ENCODE measurements at regions not wholly inside any gene's neighbourhood (a gene's known extent, or its start where the extent isn't known, plus 50 kb on each side); places are given as distances from the start of the nearest gene placed in this dataset.

DNA sequence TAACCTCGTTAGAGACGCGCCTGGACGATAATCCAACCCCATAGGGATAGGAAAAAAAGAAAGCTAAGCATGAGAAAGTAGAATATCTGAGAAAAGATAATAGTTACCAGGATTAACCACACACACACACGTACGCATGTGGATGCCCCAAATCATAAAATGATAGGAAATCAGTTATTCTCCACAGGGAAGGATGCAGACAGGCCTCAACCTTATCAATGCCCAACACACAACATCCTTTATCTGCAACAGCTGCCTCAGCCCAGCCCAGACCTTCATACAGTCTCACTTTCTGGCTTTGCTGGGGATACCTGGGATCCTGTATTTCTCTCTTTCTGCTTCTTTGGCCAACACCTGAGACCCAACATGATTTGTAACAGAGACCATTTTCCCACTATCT lies 123.0 kb downstream of the NOC3L start (continued):
- TF ChIP-seq ZNF671 (CRISPR knock-in tag; IDR thresholded peaks at IDR 0.05), result no peak
- no peak for TF ChIP-seq GABPB1 (CRISPR knock-in tag; IDR thresholded peaks at IDR 0.05)
- no peak for TF ChIP-seq CBFB (CRISPR knock-in tag; IDR thresholded peaks at IDR 0.05; ENCODE audit: low read depth)
- TF ChIP-seq SP1 (CRISPR knock-in tag; conservative IDR thresholded peaks at IDR 0.05), result no peak
- TF ChIP-seq, protein P1, sequence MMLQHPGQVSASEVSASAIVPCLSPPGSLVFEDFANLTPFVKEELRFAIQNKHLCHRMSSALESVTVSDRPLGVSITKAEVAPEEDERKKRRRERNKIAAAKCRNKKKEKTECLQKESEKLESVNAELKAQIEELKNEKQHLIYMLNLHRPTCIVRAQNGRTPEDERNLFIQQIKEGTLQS (CRISPR knock-in tag; conservative IDR thresholded peaks at IDR 0.05), result no peak
- TF ChIP-seq, protein P2, sequence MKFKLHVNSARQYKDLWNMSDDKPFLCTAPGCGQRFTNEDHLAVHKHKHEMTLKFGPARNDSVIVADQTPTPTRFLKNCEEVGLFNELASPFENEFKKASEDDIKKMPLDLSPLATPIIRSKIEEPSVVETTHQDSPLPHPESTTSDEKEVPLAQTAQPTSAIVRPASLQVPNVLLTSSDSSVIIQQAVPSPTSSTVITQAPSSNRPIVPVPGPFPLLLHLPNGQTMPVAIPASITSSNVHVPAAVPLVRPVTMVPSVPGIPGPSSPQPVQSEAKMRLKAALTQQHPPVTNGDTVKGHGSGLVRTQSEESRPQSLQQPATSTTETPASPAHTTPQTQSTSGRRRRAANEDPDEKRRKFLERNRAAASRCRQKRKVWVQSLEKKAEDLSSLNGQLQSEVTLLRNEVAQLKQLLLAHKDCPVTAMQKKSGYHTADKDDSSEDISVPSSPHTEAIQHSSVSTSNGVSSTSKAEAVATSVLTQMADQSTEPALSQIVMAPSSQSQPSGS (CRISPR knock-in tag; IDR thresholded peaks at IDR 0.05; ENCODE audit: borderline replicate concordance, low read depth), result no peak
- TF ChIP-seq NR3C1 (CRISPR knock-in tag; conservative IDR thresholded peaks at IDR 0.05; ENCODE audit: low read depth), result no peak

DNA sequence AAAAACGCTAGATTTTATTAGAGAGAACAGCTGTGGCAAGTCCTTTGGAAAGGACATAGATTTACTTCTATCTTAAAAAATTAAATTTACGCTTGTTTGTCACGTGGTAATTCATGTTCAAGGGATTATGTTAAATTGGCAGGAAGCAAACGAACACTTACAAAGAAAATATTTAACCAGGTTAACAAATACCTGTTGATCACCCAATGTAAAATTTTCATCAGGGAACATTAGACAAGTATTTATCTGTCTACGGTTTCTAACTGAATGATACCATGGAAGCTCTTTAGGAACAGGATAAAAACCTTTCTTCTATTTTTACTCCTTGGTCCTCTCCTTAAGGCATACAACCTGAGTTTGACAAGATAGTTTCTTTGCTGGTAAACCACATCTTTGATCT lies 122.2 kb downstream of the NOC3L start:
- Mint-ChIP-seq H3K36me3 (no peaks in the 10 kb centered on the region), H3K27me3 (ENCODE audit: low read depth) (no peaks in the 10 kb centered on the region), H3K4me3 (no peak overlapping the region), H3K27ac (no peak overlapping the region), H3K9me3 (no peaks in the 10 kb centered on the region), H3K4me1 (no peaks in the 10 kb centered on the region)
- ChIA-PET POLR2A (no interaction called here), CTCF (no interaction called here)
- no peak for ATAC-seq
- no peak for DNase-seq (ENCODE audit: low spot score)
- TF ChIP-seq, protein P3, sequence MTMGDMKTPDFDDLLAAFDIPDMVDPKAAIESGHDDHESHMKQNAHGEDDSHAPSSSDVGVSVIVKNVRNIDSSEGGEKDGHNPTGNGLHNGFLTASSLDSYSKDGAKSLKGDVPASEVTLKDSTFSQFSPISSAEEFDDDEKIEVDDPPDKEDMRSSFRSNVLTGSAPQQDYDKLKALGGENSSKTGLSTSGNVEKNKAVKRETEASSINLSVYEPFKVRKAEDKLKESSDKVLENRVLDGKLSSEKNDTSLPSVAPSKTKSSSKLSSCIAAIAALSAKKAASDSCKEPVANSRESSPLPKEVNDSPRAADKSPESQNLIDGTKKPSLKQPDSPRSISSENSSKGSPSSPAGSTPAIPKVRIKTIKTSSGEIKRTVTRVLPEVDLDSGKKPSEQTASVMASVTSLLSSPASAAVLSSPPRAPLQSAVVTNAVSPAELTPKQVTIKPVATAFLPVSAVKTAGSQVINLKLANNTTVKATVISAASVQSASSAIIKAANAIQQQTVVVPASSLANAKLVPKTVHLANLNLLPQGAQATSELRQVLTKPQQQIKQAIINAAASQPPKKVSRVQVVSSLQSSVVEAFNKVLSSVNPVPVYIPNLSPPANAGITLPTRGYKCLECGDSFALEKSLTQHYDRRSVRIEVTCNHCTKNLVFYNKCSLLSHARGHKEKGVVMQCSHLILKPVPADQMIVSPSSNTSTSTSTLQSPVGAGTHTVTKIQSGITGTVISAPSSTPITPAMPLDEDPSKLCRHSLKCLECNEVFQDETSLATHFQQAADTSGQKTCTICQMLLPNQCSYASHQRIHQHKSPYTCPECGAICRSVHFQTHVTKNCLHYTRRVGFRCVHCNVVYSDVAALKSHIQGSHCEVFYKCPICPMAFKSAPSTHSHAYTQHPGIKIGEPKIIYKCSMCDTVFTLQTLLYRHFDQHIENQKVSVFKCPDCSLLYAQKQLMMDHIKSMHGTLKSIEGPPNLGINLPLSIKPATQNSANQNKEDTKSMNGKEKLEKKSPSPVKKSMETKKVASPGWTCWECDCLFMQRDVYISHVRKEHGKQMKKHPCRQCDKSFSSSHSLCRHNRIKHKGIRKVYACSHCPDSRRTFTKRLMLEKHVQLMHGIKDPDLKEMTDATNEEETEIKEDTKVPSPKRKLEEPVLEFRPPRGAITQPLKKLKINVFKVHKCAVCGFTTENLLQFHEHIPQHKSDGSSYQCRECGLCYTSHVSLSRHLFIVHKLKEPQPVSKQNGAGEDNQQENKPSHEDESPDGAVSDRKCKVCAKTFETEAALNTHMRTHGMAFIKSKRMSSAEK (CRISPR knock-in tag; IDR thresholded peaks at IDR 0.05; ENCODE audit: borderline replicate concordance), result no peak
- TF ChIP-seq SMAD3 (CRISPR knock-in tag; IDR thresholded peaks at IDR 0.05; ENCODE audit: borderline replicate concordance) (no peak), PRRX2 (CRISPR knock-in tag; IDR thresholded peaks at IDR 0.05) (no peak), GRHL2 (CRISPR knock-in tag; IDR thresholded peaks at IDR 0.05; ENCODE audit: insufficient replicate concordance, severe bottlenecking) (no peak), ELF4 (CRISPR knock-in tag; IDR thresholded peaks at IDR 0.05; ENCODE audit: low read depth) (no peak), ETV6 (CRISPR knock-in tag; IDR thresholded peaks at IDR 0.05) (no peak), ZNF416 (CRISPR knock-in tag; IDR thresholded peaks at IDR 0.05) (no peak), TCF7 (CRISPR knock-in tag; IDR thresholded peaks at IDR 0.05; ENCODE audit: low read depth) (no peak), ZNF232 (CRISPR knock-in tag; IDR thresholded peaks at IDR 0.05) (no peak), TP53 (CRISPR knock-in tag; IDR thresholded peaks at IDR 0.05) (no peak), ZNF219 (CRISPR knock-in tag; IDR thresholded peaks at IDR 0.05; ENCODE audit: borderline replicate concordance) (no peak), NR2C2 (CRISPR knock-in tag; IDR thresholded peaks at IDR 0.05) (no peak)
- TF ChIP-seq, protein P4, sequence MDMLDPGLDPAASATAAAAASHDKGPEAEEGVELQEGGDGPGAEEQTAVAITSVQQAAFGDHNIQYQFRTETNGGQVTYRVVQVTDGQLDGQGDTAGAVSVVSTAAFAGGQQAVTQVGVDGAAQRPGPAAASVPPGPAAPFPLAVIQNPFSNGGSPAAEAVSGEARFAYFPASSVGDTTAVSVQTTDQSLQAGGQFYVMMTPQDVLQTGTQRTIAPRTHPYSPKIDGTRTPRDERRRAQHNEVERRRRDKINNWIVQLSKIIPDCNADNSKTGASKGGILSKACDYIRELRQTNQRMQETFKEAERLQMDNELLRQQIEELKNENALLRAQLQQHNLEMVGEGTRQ (CRISPR knock-in tag; IDR thresholded peaks at IDR 0.05), result no peak
- TF ChIP-seq, protein P5, sequence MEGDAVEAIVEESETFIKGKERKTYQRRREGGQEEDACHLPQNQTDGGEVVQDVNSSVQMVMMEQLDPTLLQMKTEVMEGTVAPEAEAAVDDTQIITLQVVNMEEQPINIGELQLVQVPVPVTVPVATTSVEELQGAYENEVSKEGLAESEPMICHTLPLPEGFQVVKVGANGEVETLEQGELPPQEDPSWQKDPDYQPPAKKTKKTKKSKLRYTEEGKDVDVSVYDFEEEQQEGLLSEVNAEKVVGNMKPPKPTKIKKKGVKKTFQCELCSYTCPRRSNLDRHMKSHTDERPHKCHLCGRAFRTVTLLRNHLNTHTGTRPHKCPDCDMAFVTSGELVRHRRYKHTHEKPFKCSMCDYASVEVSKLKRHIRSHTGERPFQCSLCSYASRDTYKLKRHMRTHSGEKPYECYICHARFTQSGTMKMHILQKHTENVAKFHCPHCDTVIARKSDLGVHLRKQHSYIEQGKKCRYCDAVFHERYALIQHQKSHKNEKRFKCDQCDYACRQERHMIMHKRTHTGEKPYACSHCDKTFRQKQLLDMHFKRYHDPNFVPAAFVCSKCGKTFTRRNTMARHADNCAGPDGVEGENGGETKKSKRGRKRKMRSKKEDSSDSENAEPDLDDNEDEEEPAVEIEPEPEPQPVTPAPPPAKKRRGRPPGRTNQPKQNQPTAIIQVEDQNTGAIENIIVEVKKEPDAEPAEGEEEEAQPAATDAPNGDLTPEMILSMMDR (IDR thresholded peaks at IDR 0.05), result no peak
- TF ChIP-seq, protein P6, sequence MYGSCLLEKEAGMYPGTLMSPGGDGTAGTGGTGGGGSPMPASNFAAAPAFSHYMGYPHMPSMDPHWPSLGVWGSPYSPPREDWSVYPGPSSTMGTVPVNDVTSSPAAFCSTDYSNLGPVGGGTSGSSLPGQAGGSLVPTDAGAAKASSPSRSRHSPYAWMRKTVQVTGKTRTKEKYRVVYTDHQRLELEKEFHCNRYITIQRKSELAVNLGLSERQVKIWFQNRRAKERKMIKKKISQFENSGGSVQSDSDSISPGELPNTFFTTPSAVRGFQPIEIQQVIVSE (CRISPR knock-in tag; IDR thresholded peaks at IDR 0.05; ENCODE audit: borderline replicate concordance), result no peak
- TF ChIP-seq, protein P7, sequence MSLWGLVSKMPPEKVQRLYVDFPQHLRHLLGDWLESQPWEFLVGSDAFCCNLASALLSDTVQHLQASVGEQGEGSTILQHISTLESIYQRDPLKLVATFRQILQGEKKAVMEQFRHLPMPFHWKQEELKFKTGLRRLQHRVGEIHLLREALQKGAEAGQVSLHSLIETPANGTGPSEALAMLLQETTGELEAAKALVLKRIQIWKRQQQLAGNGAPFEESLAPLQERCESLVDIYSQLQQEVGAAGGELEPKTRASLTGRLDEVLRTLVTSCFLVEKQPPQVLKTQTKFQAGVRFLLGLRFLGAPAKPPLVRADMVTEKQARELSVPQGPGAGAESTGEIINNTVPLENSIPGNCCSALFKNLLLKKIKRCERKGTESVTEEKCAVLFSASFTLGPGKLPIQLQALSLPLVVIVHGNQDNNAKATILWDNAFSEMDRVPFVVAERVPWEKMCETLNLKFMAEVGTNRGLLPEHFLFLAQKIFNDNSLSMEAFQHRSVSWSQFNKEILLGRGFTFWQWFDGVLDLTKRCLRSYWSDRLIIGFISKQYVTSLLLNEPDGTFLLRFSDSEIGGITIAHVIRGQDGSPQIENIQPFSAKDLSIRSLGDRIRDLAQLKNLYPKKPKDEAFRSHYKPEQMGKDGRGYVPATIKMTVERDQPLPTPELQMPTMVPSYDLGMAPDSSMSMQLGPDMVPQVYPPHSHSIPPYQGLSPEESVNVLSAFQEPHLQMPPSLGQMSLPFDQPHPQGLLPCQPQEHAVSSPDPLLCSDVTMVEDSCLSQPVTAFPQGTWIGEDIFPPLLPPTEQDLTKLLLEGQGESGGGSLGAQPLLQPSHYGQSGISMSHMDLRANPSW (CRISPR knock-in tag; conservative IDR thresholded peaks at IDR 0.05; ENCODE audit: low read depth), result no peak
- TF ChIP-seq, protein P8, sequence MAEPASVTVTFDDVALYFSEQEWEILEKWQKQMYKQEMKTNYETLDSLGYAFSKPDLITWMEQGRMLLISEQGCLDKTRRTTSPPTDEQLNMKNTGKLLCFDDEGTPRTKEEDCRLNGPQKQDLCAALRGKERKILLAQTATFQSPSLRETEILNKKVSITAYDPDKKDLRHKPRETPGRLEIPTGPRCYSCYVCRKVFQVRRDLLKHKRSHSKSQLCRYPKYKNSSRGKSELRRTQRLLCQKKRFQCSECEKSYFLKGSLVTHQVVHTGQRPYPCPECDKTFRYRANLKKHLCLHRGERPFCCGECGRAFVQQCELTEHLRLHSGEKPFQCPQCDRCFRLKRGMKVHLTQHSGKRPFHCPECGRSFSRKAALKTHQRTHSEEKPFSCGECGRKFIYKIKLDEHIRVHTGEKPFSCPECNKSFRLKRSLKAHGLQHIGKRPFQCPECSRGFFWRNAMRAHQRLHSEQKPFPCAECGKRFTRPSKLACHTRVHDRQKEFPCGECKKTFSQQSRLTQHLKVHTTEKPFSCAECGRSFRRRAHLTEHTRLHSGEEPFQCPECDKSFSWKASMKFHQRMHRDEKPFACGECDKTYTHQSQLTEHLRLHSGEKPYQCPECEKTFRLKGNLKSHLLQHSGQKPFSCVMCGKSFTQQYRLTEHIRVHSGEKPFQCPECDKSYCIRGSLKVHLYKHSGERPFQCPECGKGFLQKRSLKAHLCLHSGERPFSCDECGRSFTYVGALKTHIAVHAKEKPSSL (CRISPR knock-in tag; conservative IDR thresholded peaks at IDR 0.05), result no peak

All from WTC11 (cell line).